ENCODE measurements at regions not wholly inside any gene's neighbourhood (a gene's known extent, or its start where the extent isn't known, plus 50 kb on each side); places are given as distances from the start of the nearest gene placed in this dataset.

DNA sequence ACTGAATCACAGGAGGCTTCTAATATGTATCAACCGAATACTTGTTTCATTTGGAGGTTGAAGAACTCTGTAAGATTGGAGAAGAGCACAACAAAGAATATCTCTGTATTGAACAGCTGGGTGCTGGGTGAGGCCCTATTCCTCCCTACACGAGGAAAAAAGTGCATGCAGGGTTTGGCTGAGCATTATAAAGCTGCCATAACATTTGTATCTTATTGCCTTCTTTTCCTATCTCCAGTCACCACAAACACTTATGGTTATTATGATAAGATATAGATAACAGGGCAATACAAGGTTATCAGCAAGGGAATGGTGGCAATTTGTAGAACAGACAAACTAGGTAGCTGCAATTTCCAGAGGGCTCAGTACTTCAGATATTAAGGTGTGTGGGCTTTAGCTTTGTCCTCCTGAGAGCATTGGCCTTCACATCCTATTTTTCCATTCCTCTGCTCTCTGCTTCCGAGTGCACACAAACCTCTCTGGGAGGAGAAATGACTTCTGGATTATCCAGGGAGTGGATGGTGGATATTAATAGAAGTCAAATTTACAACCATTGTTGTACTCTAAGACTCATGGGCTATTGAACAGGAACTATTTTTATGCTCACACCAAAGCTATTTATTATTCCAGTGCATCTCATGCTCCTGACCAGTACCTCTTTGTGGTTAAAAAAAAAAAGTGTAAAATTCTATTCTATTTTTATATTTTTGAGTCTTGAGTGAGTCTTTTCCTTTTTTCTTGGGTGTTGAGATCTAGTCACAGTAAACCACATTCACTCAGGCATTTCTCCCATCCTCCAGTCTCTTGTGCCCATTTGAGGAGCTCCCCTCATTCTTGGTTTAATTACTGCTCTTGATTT lies 248.4 kb downstream of the ETAA1 start:
- TF ChIP-seq, protein P1, sequence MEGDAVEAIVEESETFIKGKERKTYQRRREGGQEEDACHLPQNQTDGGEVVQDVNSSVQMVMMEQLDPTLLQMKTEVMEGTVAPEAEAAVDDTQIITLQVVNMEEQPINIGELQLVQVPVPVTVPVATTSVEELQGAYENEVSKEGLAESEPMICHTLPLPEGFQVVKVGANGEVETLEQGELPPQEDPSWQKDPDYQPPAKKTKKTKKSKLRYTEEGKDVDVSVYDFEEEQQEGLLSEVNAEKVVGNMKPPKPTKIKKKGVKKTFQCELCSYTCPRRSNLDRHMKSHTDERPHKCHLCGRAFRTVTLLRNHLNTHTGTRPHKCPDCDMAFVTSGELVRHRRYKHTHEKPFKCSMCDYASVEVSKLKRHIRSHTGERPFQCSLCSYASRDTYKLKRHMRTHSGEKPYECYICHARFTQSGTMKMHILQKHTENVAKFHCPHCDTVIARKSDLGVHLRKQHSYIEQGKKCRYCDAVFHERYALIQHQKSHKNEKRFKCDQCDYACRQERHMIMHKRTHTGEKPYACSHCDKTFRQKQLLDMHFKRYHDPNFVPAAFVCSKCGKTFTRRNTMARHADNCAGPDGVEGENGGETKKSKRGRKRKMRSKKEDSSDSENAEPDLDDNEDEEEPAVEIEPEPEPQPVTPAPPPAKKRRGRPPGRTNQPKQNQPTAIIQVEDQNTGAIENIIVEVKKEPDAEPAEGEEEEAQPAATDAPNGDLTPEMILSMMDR (IDR thresholded peaks at IDR 0.05), result no peak
- no peak for TF ChIP-seq ZFX (IDR thresholded peaks at IDR 0.05; ENCODE audit: borderline replicate concordance)
- H3K27ac ChIP-seq, result no peak overlapping the region

DNA sequence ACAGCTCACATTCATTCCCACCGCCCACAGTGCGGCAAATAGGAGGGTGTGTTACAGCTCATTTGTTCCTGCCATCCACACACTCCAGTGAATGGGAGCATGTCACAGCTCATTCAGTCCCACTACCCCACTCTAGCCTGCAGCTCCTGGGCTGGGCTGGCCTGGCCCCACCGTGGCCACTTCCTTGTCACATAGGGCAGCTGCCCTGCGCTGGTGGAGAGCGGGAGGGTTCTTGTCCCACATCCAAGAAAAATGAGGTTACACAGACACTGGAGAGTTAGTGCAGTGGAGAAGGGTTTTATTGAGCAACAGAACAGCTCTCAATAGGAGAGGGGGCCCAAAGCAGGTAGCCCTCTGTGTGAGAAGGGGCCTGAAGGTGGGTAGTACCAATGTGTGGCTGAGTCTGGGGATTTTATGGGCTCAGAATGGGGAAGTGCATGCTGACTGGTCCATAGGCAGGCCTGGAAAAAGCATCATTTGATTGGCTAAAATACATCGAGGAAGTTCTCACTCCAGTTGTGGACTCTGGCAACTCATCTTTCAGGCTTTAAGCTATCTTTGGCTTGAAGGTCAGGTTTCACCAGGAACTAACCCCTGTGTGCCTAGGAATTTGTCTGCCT lies 249.7 kb downstream of the ETAA1 start:
- no peak for TF ChIP-seq ZFX (IDR thresholded peaks at IDR 0.05; ENCODE audit: borderline replicate concordance)
- TF ChIP-seq, protein P1 (IDR thresholded peaks at IDR 0.05), result no peak
- H3K27ac ChIP-seq, result no peak overlapping the region

DNA sequence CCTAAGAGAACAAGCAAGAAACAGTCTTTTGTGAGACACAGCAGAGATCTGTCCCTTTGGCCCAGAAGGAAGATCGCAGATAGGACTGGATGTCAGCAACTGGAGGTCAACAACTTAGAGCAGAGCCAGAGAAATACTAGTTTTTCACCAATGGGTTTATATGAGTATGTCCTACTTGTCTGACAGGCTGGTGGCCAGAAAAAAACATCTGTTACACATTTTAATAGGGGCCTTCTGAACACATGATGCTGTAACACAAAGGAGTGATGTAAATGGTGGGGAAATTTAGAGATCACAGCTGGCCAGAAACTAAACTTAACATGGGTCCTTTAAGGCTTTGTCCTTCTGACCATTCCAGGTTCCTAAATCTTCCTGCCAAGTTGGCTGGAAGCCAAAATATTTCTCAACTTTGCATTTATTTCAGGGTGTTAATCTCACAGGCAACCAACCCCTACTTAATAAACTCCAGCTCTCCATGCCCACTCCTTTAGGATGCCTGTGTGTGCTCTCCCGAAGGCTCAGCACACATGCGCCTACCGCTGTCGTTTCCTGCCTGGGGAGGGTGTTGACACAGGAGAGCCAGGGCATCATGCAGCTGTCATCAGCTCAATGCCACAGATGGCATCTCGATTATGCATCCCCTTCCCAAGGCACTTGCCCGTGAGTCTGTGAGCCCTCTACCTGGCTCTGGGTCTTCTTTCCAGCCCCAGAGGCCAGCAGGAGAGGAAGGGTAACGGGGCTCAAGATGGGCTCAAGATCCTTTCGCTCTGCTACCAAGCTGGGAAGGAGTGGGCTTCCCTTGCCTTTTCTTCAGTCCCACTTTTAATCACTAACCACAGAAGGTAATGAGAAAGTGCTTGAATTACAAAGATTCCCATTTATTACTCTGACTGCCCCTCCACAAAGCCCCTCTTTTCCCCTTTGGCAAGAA lies 252.5 kb downstream of the ETAA1 start:
- TF ChIP-seq, protein P1 (IDR thresholded peaks at IDR 0.05), result no peak
- H3K27ac ChIP-seq, result no peak overlapping the region

DNA sequence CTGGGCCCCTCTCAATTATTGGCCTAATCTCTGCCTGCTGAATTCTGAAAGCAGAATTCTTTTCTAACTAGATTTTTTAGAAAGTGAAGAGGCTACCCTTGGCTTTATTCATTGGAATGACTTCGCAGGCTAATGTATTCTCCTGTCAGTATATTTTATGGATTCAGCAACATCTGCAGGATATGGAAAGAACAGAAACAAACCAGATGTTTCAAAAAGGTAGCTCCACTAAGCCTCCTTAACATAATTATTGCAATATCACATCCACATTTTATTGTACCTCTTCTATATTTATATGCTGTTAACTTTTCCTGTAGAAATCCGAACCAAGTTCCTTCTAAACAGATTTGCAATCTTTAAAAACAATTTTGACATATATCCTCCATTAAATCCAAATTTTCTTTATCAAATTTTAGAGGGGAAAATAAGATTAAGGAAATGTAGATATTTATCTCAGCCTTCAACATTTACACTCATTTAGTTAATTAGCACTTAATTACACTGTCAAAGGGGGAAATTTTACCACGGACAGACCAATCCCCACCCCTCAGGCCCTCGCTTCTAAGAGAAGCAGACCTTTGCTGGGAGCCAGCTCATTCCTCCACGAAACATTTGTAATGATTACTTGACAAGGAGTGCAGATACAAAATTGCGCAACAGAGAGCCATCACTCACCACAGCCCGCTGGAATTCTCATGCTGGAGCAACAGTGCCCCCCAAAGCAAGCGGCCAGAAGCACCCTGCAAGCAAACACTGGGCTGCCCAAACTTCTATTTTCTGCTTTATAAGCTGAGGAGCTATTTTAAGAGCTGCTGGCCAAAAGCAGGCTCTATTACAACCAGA lies 253.4 kb downstream of the ETAA1 start:
- H3K27ac ChIP-seq, result no peak overlapping the region

DNA sequence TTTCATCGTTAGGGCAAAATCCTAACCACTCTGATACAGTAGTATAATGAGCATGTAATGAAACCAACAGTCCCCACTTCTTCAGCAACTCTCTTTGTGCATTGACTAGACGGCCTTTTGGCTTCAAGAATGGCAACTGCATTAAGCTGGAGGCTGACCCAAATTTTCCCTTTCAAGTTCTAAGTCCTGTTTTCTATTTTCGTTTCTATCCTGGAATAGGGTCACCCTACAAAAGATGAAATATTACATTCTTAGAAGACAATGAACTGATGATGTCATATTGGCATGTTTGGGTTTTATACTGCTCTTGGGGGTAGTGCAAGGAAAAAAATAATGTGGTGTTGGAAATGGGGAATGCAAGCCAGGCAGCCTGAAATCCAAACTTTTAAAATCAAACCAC lies 254.4 kb downstream of the ETAA1 start:
- no peak overlapping the region for H3K27ac ChIP-seq
- TF ChIP-seq, protein P1 (IDR thresholded peaks at IDR 0.05), result no peak
- no peak for TF ChIP-seq ZFX (IDR thresholded peaks at IDR 0.05; ENCODE audit: borderline replicate concordance)

More for the DNA sequence above, 253.4 kb downstream of the ETAA1 start:
- TF ChIP-seq, protein P1 (IDR thresholded peaks at IDR 0.05), result peak; percentile 23; the same call in 1 of the 2 replicates
- TF ChIP-seq ZFX (IDR thresholded peaks at IDR 0.05; ENCODE audit: borderline replicate concordance), result no peak

DNA sequence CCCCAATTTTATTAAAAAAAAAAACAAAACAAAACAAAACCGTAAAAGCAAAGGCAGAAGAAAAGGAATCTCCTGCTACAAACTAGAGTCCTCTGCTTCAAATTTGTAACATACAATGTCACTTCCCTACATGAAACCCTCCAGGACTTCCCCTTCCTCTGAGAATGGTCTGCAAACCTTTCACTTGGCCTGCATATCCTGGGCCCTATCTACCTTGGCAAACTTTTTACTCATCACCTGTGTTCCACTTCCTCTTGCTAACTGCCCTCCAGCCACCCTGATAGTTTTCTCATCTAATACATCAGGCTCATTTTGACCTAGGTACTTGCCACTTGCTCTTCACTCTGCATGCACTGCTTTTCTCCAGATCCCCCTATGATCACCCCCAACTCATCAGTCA lies 255.5 kb downstream of the ETAA1 start:
- H3K27ac ChIP-seq, result no peak overlapping the region
- TF ChIP-seq ZFX (IDR thresholded peaks at IDR 0.05; ENCODE audit: borderline replicate concordance), result no peak
- TF ChIP-seq, protein P1 (IDR thresholded peaks at IDR 0.05), result no peak

All from 22Rv1 (cell line).